ENCODE measurements at regions not wholly inside any gene's neighbourhood (a gene's known extent, or its start where the extent isn't known, plus 50 kb on each side); places are given as distances from the start of the nearest gene placed in this dataset.

GRCh38 chr11:116130122-116130521 lies 625.9 kb upstream of the CADM1 start:
- no peak for FAIRE-seq

DNA sequence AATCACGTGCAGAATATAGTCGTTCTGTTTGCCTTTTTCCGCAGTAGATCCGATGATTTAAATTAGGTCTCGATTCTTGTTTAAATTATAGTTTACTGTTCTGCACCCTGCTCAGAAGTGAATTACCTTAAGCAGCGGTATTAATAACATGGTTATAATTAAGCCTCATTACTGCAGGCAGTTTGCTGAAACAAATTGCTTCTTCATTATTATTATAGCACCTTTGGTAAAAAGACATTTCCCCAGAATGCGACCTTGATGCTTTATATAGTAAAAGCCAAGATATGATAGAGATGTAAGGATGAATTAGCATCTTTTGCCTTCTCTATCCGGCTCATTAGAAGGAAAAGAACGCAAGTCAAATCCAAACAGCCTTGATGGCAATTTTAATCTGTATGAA lies 625.2 kb upstream of the CADM1 start:
- FAIRE-seq, result no peak

- no peak for FAIRE-seq
Measured at GRCh38 chr11:116126562-116126961, 622.3 kb upstream of the CADM1 start.

GRCh38 chr11:116124922-116125714 lies 620.9 kb upstream of the CADM1 start:
- no peak for FAIRE-seq

- FAIRE-seq, result no peak
Measured at GRCh38 chr11:116123739-116124138, 619.5 kb upstream of the CADM1 start.

GRCh38 chr11:116122697-116123472 lies 618.7 kb upstream of the CADM1 start:
- no peak for FAIRE-seq

DNA sequence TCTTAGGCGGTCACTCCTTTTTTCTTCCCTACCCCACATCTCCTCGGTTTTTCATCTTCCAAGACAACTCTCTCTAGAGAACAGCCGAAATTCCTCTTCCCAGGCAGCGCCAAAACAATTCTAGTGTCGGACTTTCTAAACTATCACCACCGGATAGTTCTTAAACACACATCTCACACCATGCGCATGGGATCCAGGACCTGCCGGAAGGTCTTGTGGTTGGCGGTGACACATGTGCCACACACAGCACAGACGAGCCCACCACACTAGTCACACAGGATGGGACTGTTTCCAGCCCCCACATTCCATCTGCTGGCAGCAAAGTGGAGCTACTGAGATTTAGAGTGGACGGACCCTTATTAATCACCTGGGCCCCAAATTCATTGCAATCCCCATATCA lies 614.9 kb upstream of the CADM1 start:
- no peak for FAIRE-seq

GRCh38 chr11:116118138-116118470 lies 613.9 kb upstream of the CADM1 start:
- no peak for FAIRE-seq

GRCh38 chr11:116117331-116118137 lies 613.3 kb upstream of the CADM1 start:
- no peak for FAIRE-seq

- no peak for FAIRE-seq
Measured at GRCh38 chr11:116115801-116116200, 611.6 kb upstream of the CADM1 start.

GRCh38 chr11:116114198-116114651 lies 610.0 kb upstream of the CADM1 start:
- FAIRE-seq, result no peak

GRCh38 chr11:116112087-116112935 lies 608.1 kb upstream of the CADM1 start:
- FAIRE-seq, result no peak

- FAIRE-seq, result no peak
Measured at GRCh38 chr11:116111546-116111945, 607.3 kb upstream of the CADM1 start.

- no peak for FAIRE-seq
Measured at GRCh38 chr11:116110802-116111201, 606.6 kb upstream of the CADM1 start.

DNA sequence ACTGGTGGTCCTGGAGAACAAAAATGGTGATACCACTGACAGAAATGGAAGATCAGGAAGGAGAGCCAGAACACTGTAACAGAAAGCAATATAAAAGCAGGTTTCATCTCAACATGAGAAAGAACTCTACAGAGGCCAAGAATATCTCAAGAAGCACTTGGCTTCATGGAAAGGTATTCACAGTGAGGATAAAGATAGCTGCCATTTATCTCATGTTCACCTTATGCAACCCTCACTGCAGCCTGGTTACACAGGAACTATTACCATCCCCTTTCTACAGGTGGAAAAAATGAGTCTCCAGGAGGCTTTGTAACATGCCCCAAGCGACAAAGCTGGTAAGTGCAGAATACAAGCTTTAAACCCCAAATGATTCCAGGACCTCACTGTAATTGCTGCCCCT lies 606.1 kb upstream of the CADM1 start:
- FAIRE-seq, result no peak

DNA sequence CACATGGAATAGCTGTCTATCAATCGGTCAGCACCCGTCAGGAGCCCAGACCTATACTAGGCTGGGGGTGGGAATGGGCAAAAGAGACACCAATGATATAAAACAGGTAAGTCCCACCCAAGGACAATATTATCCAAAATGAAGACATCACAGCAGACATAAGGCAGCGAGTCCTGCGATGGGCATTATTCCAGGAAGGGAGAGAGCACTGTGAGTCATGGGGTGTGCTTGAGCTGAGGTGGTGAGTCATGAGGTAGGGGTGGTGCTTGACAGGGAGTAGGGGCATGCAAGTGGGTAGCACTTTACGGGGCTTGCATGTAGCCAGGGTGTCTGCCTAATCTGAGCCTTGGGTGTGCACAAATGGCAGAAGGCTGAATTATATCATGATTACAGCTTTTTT lies 605.0 kb upstream of the CADM1 start:
- no peak for FAIRE-seq

DNA sequence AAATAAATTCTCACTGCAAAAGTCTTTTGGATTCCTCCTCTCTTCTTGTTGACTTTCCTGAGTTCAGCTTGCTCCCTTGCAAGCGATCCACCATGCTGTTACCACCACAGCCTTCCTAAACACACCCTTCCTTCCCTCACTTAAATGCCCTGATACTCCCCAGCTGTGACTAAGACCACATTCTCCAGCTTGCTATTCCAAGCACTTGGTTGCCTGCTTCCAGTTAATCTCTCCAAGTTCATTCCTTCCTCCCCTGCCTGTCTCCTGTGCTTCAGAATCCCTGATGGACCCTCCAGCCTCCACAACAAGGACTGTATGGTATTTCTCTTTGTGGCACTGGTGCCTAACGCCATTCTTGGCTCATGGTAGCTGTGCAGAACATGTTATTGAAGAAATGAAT lies 603.9 kb upstream of the CADM1 start:
- no peak for FAIRE-seq

- no peak for FAIRE-seq
Measured at GRCh38 chr11:116107229-116107628, 603.0 kb upstream of the CADM1 start.

GRCh38 chr11:116104498-116105174 lies 600.4 kb upstream of the CADM1 start:
- FAIRE-seq, result no peak

GRCh38 chr11:116101902-116102301 lies 597.7 kb upstream of the CADM1 start:
- FAIRE-seq, result no peak

DNA sequence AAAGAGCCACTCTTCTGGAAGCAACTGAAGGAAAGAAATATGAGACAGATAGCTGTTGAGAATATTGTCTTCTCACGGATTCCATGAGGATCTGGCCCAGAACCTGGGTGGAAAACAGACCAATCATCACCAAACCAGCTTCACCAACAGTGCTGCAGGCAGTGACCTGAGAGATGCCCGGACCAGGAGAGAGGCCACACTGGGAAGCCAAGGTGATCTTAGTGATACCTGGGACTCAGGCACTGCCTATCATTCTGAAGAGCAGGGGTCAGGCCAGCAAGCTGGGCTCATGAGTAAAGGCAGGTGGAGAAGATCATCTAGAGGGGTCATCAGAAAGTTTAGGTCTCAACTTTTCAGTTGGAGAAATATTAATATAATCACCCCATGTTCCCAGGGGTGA lies 595.8 kb upstream of the CADM1 start:
- no peak for FAIRE-seq

DNA sequence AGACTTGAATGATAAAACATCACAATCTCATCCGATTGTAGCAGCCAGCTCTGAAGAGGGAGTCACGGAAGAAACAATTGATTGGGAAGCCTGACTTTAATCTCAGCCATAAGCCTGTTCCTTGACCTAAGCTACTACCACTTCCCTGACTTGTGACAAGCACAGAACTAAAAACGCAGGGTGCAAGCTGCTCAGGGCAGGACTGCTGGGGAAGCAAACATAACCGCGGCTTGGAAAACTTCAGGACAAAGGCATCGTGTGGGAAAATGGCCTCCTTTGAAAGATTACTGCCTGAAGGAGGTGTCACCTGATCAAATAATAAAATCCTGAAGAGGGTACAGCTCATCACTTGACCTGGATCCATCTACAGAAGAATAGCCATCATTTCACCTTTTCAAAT lies 595.3 kb upstream of the CADM1 start:
- no peak for FAIRE-seq

Data from islet of Langerhans (tissue), 1 donor.